Peyer's patch (tissue), 4 donors: ENCODE measurements at regions not wholly inside any gene's neighbourhood (a gene's known extent, or its start where the extent isn't known, plus 50 kb on each side); places are given as distances from the start of the nearest gene placed in this dataset.

Experiments
- DNase-seq, 3 donors: peaks; one replicate each; pipeline ENCODE4 v3.0.0-alpha.2; 2017 to 2019
- H3K27ac ChIP-seq, 4 donors: fragments of 200-600 bp; sonication (generic); one replicate each; pipeline ENCODE4 v1.5.1; 2016 to 2019
- H3K27me3 ChIP-seq, 2 donors: fragments of 200-600 bp; sonication (generic); one replicate each; pipeline ENCODE4 v1.5.1; 2019
- H3K36me3 ChIP-seq, 3 donors: fragments of 200-600 bp; sonication (generic); one replicate each; pipeline ENCODE4 v1.5.1; 2016 to 2019
- H3K4me1 ChIP-seq, 4 donors: fragments of 200-600 bp; sonication (generic); one replicate each; pipeline ENCODE4 v1.5.1; 2016 to 2019
- H3K4me3 ChIP-seq, 4 donors: fragments of 200-600 bp; sonication (generic); 1 replicate in 3 of 4; 2 replicates in 1 of 4; pipeline ENCODE4 v1.5.1; 2016 to 2019; ENCODE audit warnings: mild to moderate bottlenecking in 1 of 4
- H3K9me3 ChIP-seq, 4 donors: fragments of 200-600 bp; sonication (generic); one replicate each; pipeline ENCODE4 v1.5.1; 2016 to 2019; ENCODE audit warnings: mild to moderate bottlenecking in 1 of 4
- POLR2A ChIP-seq, 2 donors: fragments of 450-650 bp; IDR thresholded peaks; one replicate each; pipeline ENCODE4 v1.5.1; 2017; ENCODE audit warnings: antibody characterized with exemption in 2 of 2, mild to moderate bottlenecking in 2 of 2, moderate library complexity in 2 of 2
- TF ChIP-seq, protein P1 (sequence below), 6 experiments: fragments of 450-650 bp in 4 of 6; fragments of 200-600 bp in 2 of 6; sonication (generic) in 1 of 6; IDR thresholded peaks; one replicate each; pipeline ENCODE4 v1.5.1; 2017 to 2019; ENCODE audit warnings: antibody characterized with exemption in 6 of 6, mild to moderate bottlenecking in 3 of 6, moderate library complexity in 1 of 6

DNA sequence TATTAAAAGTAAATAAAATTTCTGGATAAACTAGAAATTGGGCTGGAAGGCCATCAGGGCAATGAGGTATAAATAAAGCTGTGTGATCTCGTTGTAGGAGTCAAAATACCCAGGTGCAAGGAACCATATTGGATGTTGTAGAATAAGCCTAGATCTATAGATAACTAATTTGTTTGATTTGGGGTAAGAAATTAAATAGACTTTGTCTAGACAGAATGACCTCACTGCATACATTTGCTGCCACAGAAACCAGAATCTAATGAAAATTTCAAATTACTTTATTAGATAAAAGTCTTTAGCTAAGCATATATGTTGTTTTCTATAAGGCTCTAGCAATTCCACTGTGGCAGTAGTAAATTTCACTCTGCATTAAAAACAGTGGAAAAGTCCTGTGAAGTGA lies 225.2 kb upstream of the ITGA1 start:
- no peak for DNase-seq
- Histone ChIP-seq H3K27me3 (no peaks in the 10 kb centered on the region), H3K36me3 (no peaks in the 10 kb centered on the region), H3K9me3 (no peaks in the 10 kb centered on the region), H3K4me3 (no peak overlapping the region), H3K27ac (no peak overlapping the region), H3K4me1 (no peaks in the 10 kb centered on the region)
- TF ChIP-seq, protein P1, sequence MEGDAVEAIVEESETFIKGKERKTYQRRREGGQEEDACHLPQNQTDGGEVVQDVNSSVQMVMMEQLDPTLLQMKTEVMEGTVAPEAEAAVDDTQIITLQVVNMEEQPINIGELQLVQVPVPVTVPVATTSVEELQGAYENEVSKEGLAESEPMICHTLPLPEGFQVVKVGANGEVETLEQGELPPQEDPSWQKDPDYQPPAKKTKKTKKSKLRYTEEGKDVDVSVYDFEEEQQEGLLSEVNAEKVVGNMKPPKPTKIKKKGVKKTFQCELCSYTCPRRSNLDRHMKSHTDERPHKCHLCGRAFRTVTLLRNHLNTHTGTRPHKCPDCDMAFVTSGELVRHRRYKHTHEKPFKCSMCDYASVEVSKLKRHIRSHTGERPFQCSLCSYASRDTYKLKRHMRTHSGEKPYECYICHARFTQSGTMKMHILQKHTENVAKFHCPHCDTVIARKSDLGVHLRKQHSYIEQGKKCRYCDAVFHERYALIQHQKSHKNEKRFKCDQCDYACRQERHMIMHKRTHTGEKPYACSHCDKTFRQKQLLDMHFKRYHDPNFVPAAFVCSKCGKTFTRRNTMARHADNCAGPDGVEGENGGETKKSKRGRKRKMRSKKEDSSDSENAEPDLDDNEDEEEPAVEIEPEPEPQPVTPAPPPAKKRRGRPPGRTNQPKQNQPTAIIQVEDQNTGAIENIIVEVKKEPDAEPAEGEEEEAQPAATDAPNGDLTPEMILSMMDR (IDR thresholded peaks at IDR 0.05), result no peak
- TF ChIP-seq POLR2A (IDR thresholded peaks at IDR 0.05), result no peak

DNA sequence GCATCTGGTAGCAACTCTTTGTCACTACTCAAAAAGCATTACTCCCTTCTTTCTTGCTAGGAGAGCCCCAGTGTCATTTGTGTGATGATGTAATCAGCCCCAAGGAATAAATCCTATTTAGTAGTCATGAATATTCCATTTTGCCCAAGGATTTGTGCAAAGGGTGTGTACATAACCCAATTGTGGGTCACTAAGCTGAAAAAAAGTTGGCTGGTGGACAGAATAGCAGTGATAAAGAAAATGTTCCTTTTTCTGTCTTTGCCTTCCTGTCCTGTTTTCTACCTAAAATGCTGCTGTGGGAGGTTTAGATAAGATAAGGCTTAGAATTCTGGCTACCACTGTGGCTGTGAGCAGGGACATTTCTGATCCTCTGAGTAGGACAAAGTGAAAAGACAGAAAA lies 223.1 kb upstream of the ITGA1 start:
- H3K27me3 ChIP-seq, result no peaks in the 10 kb centered on the region
- H3K9me3 ChIP-seq, result no peaks in the 10 kb centered on the region
- no peak for TF ChIP-seq POLR2A (IDR thresholded peaks at IDR 0.05)
- H3K27ac ChIP-seq, result no peak overlapping the region
- no peak for DNase-seq
- H3K4me3 ChIP-seq, result no peak overlapping the region
- H3K4me1 ChIP-seq, result no peaks in the 10 kb centered on the region
- H3K36me3 ChIP-seq, result no peaks in the 10 kb centered on the region

DNA sequence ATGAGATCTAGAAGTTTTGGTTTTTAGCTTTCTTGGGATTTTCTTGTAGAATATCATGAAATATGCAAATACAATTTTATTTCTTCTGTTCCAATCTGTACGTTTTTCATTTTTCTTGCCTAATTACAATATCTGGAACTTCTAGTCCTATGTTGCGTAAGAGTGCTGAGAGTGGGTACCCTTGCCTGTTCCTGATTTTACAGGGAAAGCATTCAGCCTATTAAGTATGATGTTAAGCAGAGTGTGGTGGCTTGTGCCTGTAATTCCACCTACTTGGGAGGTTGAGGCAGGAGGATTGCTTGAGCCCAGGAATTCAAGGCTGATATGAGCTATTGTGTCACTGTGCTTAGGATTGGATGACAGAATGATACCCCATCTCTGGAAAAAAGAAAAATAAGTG lies 210.2 kb upstream of the ITGA1 start:
- Histone ChIP-seq H3K9me3 (no peaks in the 10 kb centered on the region), H3K4me1 (no peaks in the 10 kb centered on the region), H3K27ac (no peak overlapping the region), H3K27me3 (no peaks in the 10 kb centered on the region), H3K4me3 (no peak overlapping the region), H3K36me3 (no peaks in the 10 kb centered on the region)
- no peak for DNase-seq
- TF ChIP-seq, protein P1 (IDR thresholded peaks at IDR 0.05), result no peak
- no peak for TF ChIP-seq POLR2A (IDR thresholded peaks at IDR 0.05)

DNA sequence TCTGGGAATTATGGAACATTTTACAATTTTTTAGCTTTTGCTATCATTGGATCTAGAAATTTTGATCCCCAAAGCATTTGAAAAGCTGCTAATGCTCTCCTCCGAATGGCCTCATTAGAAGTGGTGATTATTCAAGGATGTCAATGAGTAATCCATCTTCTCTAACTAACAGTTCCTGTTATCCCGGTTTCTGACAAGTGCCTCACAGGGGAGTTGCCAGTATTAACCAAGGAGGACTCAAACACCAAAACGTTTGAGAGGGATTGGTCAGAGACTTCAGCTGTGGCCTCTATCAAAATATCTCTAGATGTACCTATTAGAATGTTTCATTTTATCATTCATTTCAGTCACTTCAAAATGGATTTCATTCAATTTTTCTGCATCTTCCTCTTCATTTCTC lies 208.3 kb upstream of the ITGA1 start:
- no peaks in the 10 kb centered on the region for H3K36me3 ChIP-seq
- no peaks in the 10 kb centered on the region for H3K27me3 ChIP-seq
- no peak for DNase-seq
- no peak for TF ChIP-seq POLR2A (IDR thresholded peaks at IDR 0.05)
- no peak overlapping the region for H3K4me3 ChIP-seq
- no peaks in the 10 kb centered on the region for H3K9me3 ChIP-seq
- no peaks in the 10 kb centered on the region for H3K4me1 ChIP-seq
- no peak overlapping the region for H3K27ac ChIP-seq

DNA sequence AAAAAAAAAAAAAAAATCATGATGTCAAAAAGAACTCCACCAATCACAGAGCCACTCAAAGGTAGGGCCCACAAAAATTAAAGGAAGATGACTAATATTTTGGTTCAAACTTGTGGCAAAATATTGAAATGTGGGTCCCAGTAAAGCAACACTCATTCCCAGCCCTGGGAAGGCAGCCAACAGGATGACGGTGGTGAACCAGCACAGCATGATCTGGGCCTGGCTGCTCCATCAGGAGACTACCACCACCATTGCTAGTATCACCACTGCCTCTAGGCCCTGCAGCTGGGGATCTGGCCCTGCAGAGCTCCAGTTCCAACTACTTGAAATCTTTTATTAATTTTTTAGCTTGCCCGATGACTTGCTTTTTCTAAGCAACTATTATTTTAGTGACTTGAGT lies 206.8 kb upstream of the ITGA1 start:
- Histone ChIP-seq H3K4me3 (no peak overlapping the region), H3K9me3 (no peaks in the 10 kb centered on the region), H3K36me3 (no peaks in the 10 kb centered on the region), H3K4me1 (no peaks in the 10 kb centered on the region), H3K27me3 (no peaks in the 10 kb centered on the region), H3K27ac (no peak overlapping the region)
- DNase-seq, result no peak
- no peak for TF ChIP-seq POLR2A (IDR thresholded peaks at IDR 0.05)
- TF ChIP-seq, protein P1 (IDR thresholded peaks at IDR 0.05), result no peak

DNA sequence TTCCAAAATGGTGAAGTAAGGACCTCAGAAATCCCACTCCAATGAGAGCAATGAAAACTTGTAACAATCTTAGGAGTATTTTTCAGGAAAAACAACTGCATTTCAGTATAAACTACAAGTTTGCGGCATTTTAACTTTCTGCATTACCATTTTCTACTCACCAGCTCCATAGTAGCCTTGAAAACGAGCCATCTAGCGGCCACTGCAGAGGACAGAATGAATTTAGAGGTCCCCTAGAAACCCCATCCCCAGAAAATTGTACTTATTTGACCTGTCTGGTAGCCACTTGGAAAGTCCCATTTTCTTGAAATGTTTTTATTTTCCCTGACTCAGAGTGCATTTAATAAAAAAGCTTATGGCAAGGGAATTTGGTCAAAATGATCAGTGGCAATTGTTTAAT lies 205.4 kb upstream of the ITGA1 start:
- no peak overlapping the region for H3K27ac ChIP-seq
- no peak for DNase-seq
- H3K36me3 ChIP-seq, result no peaks in the 10 kb centered on the region
- TF ChIP-seq, protein P1 (IDR thresholded peaks at IDR 0.05), result no peak
- no peak for TF ChIP-seq POLR2A (IDR thresholded peaks at IDR 0.05)
- no peak overlapping the region for H3K4me3 ChIP-seq
- H3K9me3 ChIP-seq, result no peaks in the 10 kb centered on the region
- no peaks in the 10 kb centered on the region for H3K27me3 ChIP-seq
- H3K4me1 ChIP-seq, result no peaks in the 10 kb centered on the region

DNA sequence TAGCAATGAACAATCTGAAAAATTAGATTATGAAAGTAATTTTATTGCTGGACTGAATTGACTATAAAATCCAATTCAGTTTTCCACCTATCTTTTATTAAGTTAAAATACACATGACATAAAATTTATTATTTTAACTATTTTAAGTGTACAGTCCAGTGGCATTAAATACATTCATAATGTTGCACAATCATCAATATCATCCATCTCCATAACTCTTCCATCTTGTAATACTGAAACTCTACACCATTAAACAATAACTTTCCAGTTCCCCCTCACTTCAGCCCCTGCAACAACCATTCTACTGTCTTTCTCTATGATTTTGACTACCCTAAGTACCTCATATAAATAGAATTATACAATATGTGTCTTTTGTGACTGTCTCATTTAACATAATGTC lies 200.6 kb upstream of the ITGA1 start:
- Histone ChIP-seq H3K36me3 (no peaks in the 10 kb centered on the region), H3K4me3 (no peak overlapping the region), H3K4me1 (no peaks in the 10 kb centered on the region), H3K9me3 (no peaks in the 10 kb centered on the region), H3K27me3 (no peaks in the 10 kb centered on the region), H3K27ac (no peak overlapping the region)
- TF ChIP-seq POLR2A (IDR thresholded peaks at IDR 0.05), result no peak
- TF ChIP-seq, protein P1 (IDR thresholded peaks at IDR 0.05), result no peak
- DNase-seq, result no peak
